ENCODE measurements at regions not wholly inside any gene's neighbourhood (a gene's known extent, or its start where the extent isn't known, plus 50 kb on each side); places are given as distances from the start of the nearest gene placed in this dataset.

DNA sequence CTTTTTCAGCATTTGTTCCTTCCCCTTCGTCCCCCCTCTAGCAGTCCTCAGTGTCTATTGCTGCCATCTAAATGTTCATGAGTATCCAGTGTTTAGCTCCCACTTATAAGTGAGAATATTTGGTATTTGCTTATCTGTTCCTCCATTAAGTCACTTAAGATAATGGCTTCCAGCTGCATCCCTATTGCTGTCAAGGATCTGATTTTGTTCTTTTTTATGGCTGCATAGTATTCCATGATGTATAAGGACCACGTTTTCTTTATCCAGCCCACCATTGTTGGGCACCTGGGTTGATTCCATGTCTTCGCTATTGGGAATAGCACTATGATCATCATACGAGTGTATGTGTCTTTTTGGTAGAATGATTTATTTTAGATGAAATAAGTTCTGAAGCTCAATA lies 166.9 kb upstream of the NCK2 start:
- no peak for DNase-seq (ENCODE audit: low read depth)
- no peak overlapping the region for H3K4me3 ChIP-seq (ENCODE audit: low read depth, low read length)

DNA sequence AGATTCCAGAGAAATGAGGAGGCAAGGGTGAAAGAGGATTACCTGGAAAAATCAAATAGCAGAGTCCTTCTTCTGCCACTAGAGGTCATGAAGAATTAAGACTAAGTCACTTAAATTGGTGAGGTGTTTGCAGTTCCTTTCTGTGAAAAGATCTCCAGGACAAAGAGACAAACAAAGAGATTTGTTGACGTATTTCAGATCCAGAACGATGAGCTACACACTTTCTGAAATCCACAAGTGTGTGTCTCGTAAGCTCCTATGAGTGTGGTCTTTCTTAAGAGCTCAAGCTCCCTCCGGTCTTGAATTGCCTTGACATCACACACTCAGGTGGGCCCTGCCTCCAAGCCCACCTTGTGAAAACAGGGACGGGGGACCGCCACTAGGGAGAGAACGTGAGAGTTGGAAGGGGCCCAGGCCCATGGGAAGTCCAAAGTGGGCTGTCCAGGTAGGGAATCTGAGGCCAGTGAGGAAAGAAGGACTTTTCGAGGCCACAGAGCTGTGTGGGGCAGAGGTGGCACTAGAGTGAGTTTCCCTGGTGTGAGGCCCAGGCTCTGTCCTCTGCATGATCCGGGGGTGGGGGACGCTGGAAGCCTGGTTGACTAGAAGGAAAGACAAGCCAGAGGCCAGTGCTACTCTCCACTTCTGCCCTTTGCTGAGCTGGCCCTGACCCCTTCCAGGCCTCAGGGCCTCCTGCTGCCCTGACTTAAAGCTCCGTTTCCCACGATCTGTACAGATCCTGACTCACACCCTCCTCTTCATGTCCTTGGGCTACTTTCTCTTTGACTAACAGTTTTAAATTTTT lies 168.1 kb upstream of the NCK2 start:
- DNase-seq (ENCODE audit: low read depth) = peak; percentile 18
- H3K4me3 ChIP-seq (ENCODE audit: low read depth, low read length) = no peak overlapping the region

DNA sequence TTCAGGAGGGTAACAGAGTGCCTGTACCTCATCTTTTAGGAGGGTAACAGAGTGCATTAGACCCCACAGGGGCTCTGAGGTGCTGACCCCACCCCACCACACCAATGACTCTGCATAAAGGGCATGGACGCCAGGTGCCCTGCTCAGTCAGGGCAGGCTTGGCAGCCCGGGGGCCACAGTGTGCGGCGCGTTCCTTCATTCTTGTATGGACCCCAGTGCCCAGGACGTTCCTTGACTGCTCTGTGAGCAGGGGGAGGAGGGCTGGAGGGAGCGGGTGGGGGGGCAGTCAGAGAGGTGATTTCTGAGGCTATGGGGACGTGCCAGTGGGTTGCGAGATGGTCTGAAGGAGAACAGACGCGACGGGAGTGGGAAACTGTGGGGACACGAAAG lies 168.7 kb upstream of the NCK2 start:
- no peak for DNase-seq (ENCODE audit: low read depth)
- no peak overlapping the region for H3K4me3 ChIP-seq (ENCODE audit: low read depth, low read length)

DNA sequence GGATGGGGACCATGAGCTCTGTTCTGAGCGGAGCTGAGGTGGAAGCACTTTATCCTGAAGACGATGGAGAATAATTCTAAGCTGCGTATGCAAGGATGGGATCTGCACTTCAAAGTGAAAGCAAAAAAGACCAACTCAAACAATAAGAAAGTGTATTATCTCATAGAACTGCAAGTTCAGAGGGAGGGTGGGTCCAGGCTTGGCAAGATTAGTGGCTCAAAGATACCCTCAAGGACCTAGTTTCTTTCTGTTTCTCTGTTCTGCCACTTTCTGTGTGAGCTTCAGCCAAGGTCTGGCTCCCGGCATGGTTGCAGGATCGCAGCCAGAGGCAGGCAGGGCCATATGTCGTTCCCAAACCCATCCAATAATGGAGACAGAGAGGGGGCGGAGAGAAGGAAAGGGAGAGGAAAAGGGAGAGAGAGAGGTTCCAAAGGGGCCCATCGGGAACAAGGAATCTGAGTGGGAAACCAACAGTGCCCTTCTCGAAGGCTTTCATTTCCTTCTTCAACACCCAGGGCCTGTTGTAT lies 169.2 kb upstream of the NCK2 start:
- no peak for DNase-seq (ENCODE audit: low read depth)
- H3K4me3 ChIP-seq (ENCODE audit: low read depth, low read length) = no peak overlapping the region

DNA sequence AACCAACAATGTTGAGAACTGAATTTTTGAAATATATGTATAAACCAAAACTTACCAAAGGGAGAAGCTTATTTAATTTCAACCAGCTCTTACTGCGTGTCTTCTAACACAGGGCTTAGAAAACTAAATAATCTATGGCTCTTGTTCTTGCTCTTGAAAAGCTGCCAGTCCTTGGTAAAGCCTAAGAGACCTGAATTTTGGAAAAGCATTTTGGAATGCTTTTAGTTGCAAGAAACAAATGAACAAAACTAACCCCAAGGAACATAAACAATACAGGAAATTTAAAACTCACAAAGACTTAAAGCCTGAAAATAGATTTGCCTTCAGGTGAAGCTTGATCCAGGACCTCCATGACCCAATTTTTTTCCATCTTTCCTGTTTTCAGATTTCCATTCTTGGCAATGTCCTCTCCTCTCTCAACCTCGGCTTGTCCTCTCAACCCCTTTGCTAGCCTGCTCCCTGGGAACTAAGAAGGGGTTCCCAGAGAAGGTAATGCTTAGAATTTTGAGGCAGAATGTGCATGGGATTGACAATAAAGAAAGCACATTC lies 169.8 kb upstream of the NCK2 start:
- no peak overlapping the region for H3K4me3 ChIP-seq (ENCODE audit: low read depth, low read length)
- DNase-seq (ENCODE audit: low read depth) = no peak

DNA sequence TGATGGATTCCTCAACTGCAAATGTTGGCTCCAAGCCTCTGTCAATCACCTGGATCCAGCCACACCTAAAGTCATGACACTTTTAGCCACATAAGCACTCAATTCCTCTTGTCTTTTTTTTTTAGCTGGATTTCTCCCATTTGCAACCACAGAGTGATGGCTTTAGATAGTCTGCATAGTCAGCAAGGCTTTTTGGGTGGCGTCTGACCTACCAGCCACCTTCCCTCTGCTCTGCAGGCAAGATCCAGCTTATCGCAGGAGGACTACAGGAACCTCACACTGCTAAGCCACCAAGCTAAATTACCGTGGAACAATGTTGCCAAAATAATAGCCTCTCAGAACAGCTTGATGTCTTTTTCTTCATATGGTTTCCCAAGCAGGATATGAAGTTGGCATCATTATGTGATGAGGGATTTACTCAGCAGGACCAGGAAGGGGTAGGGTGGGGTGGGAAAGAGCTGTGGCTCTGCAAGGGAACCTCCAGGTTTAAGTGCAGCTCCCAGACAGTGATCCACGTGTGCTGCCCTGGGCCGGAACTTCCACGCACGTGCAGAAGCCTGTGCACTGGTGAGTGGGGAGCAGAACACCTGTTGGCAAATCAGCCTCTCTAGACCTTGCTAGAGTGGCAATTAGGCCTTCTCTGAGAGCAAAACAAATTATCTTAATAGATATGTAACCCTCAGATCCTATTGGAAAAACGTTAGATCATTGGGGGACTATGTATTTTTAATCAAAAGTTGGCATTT lies 170.6 kb upstream of the NCK2 start:
- H3K4me3 ChIP-seq (ENCODE audit: low read depth, low read length) = no peak overlapping the region
- DNase-seq (ENCODE audit: low read depth) = no peak

DNA sequence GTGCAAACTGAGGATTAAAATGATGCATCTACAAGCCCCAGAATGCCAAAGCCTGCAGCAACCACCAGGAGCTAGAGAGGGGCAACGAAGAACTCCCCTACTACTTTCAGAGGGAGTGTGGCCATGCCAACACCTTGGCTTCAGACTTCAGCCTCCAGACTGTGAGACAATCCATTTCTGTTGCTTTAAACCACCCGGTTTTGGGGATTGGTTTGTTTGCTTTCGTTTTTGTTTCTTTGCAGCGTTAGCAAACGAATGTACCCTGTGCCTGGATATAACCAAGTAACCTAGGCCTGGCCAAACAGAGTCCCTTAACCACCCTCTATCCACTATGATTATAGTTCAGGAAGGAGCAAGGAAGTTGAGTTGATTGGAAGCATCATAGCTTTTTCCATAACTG lies 171.2 kb upstream of the NCK2 start:
- H3K4me3 ChIP-seq (ENCODE audit: low read depth, low read length) = no peak overlapping the region
- no peak for DNase-seq (ENCODE audit: low read depth)

DNA sequence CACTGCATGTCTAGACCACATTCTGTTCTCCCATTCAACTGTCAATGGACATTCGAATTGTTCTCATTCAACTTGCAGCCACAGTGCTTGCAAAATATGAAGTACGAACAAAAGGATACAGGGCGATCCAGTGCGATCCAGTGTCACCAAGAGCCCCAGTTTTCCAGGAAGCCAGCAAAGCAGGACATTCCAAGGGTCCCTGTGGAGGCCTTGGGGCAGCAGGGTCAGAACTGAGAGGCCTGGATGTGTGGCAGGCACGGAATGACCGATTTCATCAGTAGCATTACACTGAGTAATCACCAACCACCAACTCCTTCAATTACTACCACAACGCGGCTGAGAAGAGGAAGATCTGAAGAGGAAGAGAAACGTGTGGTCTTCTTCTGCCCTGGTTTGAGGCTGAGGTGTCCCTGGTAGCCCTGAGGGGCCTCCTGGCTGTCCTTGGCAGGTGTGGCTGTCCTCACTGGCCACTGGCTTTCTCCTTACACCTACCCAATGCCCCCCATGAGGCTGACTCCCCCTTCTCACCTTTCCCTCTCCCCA lies 172.7 kb upstream of the FHL2 start:
- no peak for DNase-seq (ENCODE audit: low read depth)

DNA sequence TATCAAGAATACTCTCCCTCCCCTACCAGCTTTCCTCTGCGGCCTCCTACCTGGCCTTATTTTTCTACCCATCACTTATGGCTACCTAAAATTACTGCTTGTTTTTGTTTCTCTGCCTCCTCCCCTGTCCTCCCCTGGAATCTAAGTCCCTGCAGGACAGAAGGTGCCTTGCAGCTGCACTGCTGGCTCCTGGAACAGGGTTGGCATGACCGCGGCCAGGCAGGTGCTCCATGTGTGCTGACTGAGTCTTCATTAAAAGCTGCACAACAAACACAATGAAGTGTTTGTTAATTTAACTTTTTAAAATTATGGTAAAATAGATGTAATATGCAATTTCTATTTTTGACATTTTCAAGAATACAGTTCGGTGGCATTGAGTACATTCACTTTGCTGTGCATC lies 171.9 kb upstream of the FHL2 start:
- no peak for DNase-seq (ENCODE audit: low read depth)
- H3K4me3 ChIP-seq (ENCODE audit: low read depth, low read length) = no peak overlapping the region

More for the DNA sequence above, 172.7 kb upstream of the FHL2 start:
- no peak overlapping the region for H3K4me3 ChIP-seq (ENCODE audit: low read depth, low read length)

DNA sequence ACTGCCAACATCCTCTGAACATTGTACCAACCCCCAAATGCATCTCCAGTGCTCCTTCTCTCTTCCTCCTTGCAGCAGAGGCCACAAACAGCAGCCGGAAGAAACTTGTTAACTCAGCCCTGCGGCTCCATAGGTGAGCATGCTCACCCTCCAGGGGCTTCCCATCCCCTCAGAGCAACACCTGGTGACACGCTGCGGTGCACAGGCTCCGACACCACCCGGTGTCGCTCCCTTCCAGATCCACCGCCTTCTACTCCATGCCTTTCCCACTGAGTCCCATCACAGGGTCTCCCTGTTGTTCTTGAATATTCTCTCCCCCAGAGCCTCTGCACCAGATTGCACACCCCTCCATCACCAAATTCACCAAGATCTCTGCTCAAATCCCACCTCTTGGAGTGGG lies 171.5 kb upstream of the FHL2 start:
- no peak for DNase-seq (ENCODE audit: low read depth)

DNA sequence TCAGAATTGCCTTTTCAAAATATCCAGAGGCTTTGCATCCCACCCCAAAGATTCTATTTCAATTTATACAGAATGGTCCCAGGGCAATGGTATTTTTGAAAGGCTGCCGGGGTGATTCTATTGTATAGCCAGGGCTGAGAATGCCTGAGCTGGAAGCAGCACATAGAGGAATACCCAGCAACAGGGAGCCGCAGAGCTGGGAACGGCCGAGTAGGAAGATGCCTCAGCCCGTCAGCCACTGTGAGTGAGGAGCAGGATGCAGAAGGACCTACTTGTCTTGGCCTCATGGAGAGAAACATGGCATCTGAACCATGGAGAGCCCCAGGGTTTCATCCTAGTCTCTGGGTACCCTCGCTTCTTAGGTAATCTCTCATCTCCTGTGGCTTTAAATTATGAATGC lies 170.8 kb upstream of the FHL2 start:
- DNase-seq (ENCODE audit: low read depth) = no peak
- H3K4me3 ChIP-seq (ENCODE audit: low read depth, low read length) = no peak overlapping the region

More for the DNA sequence above, 171.5 kb upstream of the FHL2 start:
- no peak overlapping the region for H3K4me3 ChIP-seq (ENCODE audit: low read depth, low read length)

DNA sequence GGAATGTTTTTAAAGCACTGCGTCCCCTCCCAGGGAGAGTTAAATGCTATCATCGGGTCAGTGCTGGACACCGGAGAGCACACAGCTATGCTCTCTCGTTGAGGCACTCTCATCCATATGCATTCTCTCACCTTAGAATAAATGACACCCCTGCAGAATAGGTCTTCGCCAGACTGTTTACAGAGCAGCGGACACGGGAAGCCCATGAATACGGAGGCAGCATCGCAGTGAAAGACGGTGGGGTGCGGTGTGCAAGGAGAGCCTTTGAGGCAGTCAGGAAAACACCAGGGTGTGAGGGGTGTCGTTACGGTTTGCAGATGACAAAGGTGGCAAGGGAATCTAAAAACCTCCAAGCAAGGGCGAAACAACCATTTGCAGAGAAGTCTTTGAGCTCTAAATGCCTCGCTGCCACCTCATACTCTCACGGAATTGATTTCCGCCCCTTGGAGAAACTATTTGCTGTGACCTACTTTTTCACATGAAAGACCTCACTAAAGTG lies 169.2 kb upstream of the FHL2 start:
- DNase-seq (ENCODE audit: low read depth) = no peak
- no peak overlapping the region for H3K4me3 ChIP-seq (ENCODE audit: low read depth, low read length)

DNA sequence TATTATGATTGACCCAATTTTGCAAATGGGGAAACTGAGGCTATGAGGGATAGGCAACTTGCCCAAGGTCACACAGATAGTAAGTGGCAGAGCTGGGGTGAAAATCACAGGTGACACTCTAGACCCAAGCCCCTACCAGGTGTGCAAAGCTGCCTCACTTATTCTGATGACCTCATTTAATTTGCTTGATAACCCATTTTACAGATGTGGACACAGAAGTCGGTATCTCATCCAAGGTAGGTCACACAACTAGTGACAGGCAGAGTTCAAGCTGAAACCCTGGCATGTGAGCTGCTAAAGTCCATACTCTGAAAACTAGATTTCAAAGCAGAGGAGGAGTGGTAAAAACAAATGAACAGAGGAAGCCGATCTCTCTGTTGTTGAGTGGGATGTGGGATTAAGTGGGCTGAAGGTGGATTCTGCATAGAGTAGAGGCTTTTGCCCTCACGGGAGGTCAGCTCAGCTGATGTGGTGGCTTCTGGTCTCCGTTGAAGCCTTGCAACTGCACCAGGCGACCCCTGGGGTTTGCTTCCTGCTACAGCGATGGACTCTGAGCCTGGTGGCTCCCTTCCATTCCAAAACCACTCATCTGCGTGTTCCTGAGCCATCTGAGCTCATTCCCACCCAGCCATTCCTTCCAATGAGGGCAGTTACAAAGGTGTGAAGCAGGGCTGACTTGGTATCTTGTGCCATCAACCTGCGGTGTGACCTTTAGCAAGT lies 164.3 kb upstream of the FHL2 start:
- no peak overlapping the region for H3K4me3 ChIP-seq (ENCODE audit: low read depth, low read length)
- DNase-seq (ENCODE audit: low read depth) = no peak

DNA sequence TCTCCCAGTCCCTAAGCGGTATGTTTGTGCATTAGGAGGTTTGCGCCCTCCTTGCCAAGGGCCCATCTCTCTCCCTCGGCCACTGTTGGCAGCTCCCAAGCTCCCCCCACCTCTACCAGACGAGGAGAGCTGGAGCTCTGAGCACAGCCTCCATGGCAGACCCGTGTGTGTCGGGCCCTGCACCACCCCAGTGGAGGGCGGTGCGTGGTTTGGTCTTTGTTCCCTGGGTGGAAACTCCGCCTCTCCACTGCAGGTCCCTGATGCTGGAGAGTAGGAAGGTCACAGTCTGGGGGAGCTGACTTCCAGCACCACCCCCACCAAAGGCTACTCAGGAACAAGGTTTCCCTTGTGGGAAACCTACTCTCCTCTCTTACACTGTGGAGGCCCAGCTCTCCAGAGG lies 162.6 kb upstream of the FHL2 start:
- no peak overlapping the region for H3K4me3 ChIP-seq (ENCODE audit: low read depth, low read length)
- no peak for DNase-seq (ENCODE audit: low read depth)

DNA sequence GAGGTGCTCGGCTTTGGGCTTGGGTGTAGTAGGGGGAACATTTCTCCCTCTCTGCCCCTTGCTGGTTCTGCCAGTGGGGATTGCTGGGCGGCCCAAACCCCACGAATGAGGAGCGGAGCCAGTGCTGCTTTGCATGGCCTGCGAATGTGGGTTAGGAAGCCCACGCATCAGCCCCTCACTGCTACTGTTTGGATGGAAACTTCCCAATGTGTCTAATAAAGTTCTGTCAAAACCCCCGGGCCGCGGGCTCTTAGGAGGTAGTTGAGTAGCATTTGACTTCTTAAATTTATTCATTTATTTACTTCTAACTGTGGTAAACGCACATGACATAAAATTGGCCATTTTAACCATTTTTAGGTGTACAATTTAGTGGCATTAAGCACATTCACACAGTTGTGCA lies 161.3 kb upstream of the FHL2 start:
- no peak for DNase-seq (ENCODE audit: low read depth)
- no peak overlapping the region for H3K4me3 ChIP-seq (ENCODE audit: low read depth, low read length)

DNA sequence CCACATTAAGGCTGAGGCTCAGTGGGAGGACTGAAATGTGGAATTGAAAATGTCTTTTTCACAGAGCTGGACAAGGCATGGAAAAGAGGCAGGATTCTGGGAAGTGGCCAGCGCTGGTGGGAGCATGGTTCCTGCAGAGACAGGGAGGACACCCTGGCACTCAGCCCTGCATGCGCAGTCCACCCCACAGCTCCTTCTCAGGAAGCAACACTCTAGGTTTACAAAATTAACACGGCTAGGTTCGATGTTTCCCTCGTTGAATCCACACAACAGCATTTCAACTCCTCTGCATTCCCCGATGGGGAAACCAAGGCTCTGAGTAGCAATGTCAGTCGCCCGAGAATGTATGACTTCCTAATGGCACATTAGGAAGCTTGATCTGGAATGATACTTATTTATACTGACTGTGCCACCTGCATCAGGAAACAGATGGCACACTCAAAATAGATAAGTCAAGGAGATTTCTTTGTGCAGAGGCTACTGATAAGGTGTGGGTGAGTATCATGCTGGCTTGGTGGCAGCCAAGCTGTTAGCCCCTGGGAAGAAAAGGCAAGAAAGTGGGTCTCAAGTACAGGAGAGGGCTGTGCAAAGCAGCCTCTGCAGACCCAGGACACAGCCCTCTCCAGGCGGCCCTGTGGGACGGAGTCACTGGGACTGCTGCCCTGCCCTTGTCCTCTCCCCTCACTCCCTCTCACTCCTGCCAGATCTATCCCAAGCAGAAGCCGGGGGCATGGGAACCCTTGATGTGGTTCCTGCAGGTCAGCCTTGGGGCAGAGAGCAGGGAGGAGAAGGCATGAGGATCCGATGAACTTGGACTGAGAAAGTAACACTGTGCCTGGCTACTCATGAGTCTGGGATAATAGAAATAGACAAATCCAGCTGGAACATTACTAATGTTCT lies 158.4 kb upstream of the FHL2 start:
- H3K4me3 ChIP-seq (ENCODE audit: low read depth, low read length) = no peak overlapping the region
- no peak for DNase-seq (ENCODE audit: low read depth)

DNA sequence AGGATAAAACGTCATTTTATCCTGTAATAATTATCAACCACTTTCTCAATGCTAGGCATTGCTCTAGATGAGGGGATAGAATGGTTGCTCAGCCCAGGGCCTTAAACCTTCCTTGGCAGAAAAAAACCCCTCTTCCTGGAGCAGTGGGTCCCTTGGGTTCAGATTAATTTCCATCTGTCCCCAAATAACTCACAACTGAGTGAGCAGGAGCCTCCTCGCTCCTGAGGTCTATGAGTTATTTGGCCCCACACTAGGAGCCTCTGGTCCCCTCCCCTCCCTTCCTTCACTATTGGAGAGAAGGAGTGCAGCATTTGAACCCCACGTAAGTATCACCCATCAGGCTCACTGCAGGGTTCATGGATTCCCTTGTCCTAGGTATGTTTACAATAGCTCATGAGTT lies 157.5 kb upstream of the FHL2 start:
- no peak overlapping the region for H3K4me3 ChIP-seq (ENCODE audit: low read depth, low read length)
- no peak for DNase-seq (ENCODE audit: low read depth)

DNA sequence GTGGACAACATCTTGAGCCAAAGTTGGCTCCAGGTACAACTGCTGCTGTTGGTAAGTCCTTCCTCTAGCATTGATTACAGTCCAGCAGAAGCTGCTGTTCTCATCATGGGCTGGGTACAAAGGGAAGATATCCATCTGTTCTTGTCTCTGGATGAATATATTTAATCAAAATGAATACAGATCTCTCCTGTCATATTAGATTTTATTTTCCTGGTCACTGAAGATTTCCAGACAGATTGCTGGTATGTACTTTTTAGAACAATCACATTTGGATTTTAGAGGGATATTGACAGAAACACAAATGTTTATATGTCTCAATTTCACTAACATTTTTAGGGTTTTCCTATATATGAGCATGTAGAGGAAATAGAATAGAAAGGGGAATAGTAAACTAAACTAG lies 155.4 kb upstream of the FHL2 start:
- no peak overlapping the region for H3K4me3 ChIP-seq (ENCODE audit: low read depth, low read length)
- DNase-seq (ENCODE audit: low read depth) = no peak
